A549 (cell line): ENCODE measurements at regions not wholly inside any gene's neighbourhood (a gene's known extent, or its start where the extent isn't known, plus 50 kb on each side); places are given as distances from the start of the nearest gene placed in this dataset.

Source experiments
- BHLHE40 ChIP-seq: IDR thresholded peaks from 2 replicates; pipeline ENCODE4 v1.6.1; 2012; ENCODE audit warnings: low read depth, low read length, inconsistent platforms
- CEBPB ChIP-seq, 2 experiments: fragments of >200 bp in 1 of 2; sonication (Bioruptor Twin) in 1 of 2; formaldehyde crosslinking in 1 of 2; IDR thresholded peaks; 2 replicates each; pipeline ENCODE4 v1.6.1; 2012 to 2016
- CHD4 ChIP-seq: fragments of 200-600 bp; sonication (generic); IDR thresholded peaks from 2 replicates; pipeline ENCODE4 v1.6.1; 2016; ENCODE audit warnings: antibody characterized with exemption, mild to moderate bottlenecking, borderline replicate concordance
- CTCF ChIP-seq: fragments of >200 bp; sonication (Bioruptor Twin); formaldehyde crosslinking; IDR thresholded peaks from 3 replicates; pipeline ENCODE4 v1.5.1; 2016
- ESRRA ChIP-seq: fragments of 150-350 bp; IDR thresholded peaks from 2 replicates; pipeline ENCODE4 v1.6.1; 2014; ENCODE audit warnings: mild to moderate bottlenecking, low read length, borderline replicate concordance
- FOSB ChIP-seq: fragments of 250-450 bp; sonication (Bioruptor Pico); IDR thresholded peaks from 2 replicates; pipeline ENCODE4 v1.5.0; 2020; ENCODE audit warnings: mild to moderate bottlenecking, moderate library complexity
- JUN ChIP-seq, 2 experiments: fragments of >200 bp; sonication (Bioruptor Twin); formaldehyde crosslinking; IDR thresholded peaks; 2 replicates in 1 of 2; 3 replicates in 1 of 2; pipeline ENCODE4 v1.6.1; 2016 to 2017
- MAFK ChIP-seq: fragments of 450-650 bp; IDR thresholded peaks from 2 replicates; pipeline ENCODE4 v1.6.1; 2014; ENCODE audit not compliant: partially characterized antibody
- POLR2A ChIP-seq: IDR thresholded peaks from 2 replicates; pipeline ENCODE4 v1.6.1; 2012; ENCODE audit warnings: mild to moderate bottlenecking, low read length
- POLR2AphosphoS2 ChIP-seq: conservative IDR thresholded peaks from 2 replicates; pipeline ENCODE4 v1.6.1; 2012; ENCODE audit warnings: low read length, improper control_type of control experiment, inconsistent platforms
- RNF2 ChIP-seq: fragments of 200-600 bp; sonication (generic); IDR thresholded peaks from 2 replicates; pipeline ENCODE4 v1.6.1; 2016; ENCODE audit warnings: low read depth, mild to moderate bottlenecking, antibody characterized with exemption, moderate library complexity, borderline replicate concordance
- SMC3 ChIP-seq: fragments of >200 bp; sonication (Bioruptor Twin); formaldehyde crosslinking; IDR thresholded peaks from 3 replicates; pipeline ENCODE4 v1.6.1; 2018; ENCODE audit warnings: inconsistent platforms
- USF2 ChIP-seq: fragments of 450-650 bp; IDR thresholded peaks from 2 replicates; pipeline ENCODE4 v1.6.1; 2014; ENCODE audit warnings: antibody characterized with exemption

DNA sequence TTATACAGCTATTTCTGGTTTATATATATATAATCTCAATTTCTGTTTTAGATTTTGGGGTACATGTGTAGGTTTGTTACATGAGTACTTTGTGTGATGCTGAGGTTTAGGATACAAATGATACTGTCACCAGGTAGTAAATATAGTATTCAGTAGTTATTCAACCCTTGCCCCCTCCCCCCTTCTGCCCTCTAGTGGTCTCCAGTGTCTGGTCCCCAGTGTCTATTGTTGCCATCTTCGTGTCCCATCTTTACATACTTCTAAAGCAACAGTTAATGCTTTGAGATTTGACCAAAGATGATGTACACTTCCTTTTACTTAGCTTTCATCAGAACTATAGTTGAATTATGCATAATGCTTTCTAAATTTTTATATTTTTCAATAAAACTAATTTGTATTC is 1623.4 kb upstream of the PRR20A start:
- TF ChIP-seq CTCF (no peak), ESRRA (no peak), POLR2A (no peak), BHLHE40 (no peak), POLR2AphosphoS2 (no peak), MAFK (no peak), CEBPB (IDR thresholded peaks at IDR 0.05) (no peak), CHD4 (no peak), RNF2 (no peak), FOSB (CRISPR knock-in tag) (no peak), USF2 (no peak), JUN (IDR thresholded peaks at IDR 0.05) (no peak), SMC3 (no peak)
